HEK293 (cell line): ENCODE measurements at regions not wholly inside any gene's neighbourhood (a gene's known extent, or its start where the extent isn't known, plus 50 kb on each side); places are given as distances from the start of the nearest gene placed in this dataset.
"Not testable (repeated sequence)": the region's sequence is repeated elsewhere in the genome, so short reads cannot be mapped to it uniquely, and the experiment has no call there.

ENCODE experiments used
- CTCF ChIA-PET: fragments of 350-600 bp; formaldehyde crosslinking; extraction: SDS; loops from one replicate; lab custom pipeline; 2021; ENCODE audit warnings: antibody characterized with exemption; lab: Yijun Ruan, JAX
- POLR2A ChIA-PET: fragments of 300-600 bp; formaldehyde crosslinking; extraction: SDS; loops from one replicate; lab custom pipeline; 2020; ENCODE audit warnings: antibody characterized with exemption, inconsistent platforms; lab: Yijun Ruan, JAX
- H3K27ac ChIP-seq: fragments of 200-500 bp; sonication (Bioruptor generic); 2 replicates; pipeline ENCODE4 v1.5.1; 2014; ENCODE audit warnings: low read depth, low read length, control low read depth, inconsistent platforms; ENCODE audit errors: extremely low read depth
- H3K36me3 ChIP-seq, 2 experiments: fragments of 200-500 bp in 1 of 2; sonication (Bioruptor generic) in 1 of 2; 1 replicate in 1 of 2; 2 replicates in 1 of 2; pipeline ENCODE4 v1.5.1; 2014 to 2017; ENCODE audit warnings: inconsistent platforms in 2 of 2, low read length in 2 of 2; ENCODE audit not compliant: control insufficient read depth in 2 of 2, insufficient read depth in 1 of 2
- H3K4me1 ChIP-seq: fragments of 200-500 bp; sonication (Bioruptor generic); 2 replicates; pipeline ENCODE4 v1.5.1; 2014; ENCODE audit warnings: mild to moderate bottlenecking, low read length, inconsistent platforms; ENCODE audit not compliant: control insufficient read depth, insufficient read depth
- H3K4me3 ChIP-seq: 2 replicates; pipeline ENCODE4 v1.5.1; 2011; ENCODE audit warnings: low read depth, mild to moderate bottlenecking, control low read depth, low read length, moderate library complexity
- H3K9me3 ChIP-seq: fragments of 200-500 bp; sonication (Bioruptor generic); 2 replicates; pipeline ENCODE4 v1.5.1; 2014; ENCODE audit warnings: low read depth, low read length, inconsistent platforms; ENCODE audit not compliant: control insufficient read depth, insufficient read depth
- GLIS1 ChIP-seq: fragments of 450-650 bp; formaldehyde crosslinking; IDR thresholded peaks from 2 replicates; pipeline ENCODE4 v1.5.1; 2016; ENCODE audit warnings: missing biosample characterization, missing genetic modification characterization
- ZFP41 ChIP-seq: fragments of 450-650 bp; formaldehyde crosslinking; IDR thresholded peaks from 2 replicates; pipeline ENCODE4 v1.5.1; 2016; ENCODE audit warnings: missing biosample characterization, missing genetic modification characterization, borderline replicate concordance
- ZNF19 ChIP-seq: fragments of 450-650 bp; formaldehyde crosslinking; IDR thresholded peaks from 2 replicates; pipeline ENCODE4; 2016; ENCODE audit warnings: missing biosample characterization, missing genetic modification characterization, low read depth
- ZNF266 ChIP-seq: fragments of 450-650 bp; formaldehyde crosslinking; IDR thresholded peaks from 2 replicates; pipeline ENCODE4 v1.5.1; 2016; ENCODE audit warnings: missing biosample characterization, missing genetic modification characterization, low read depth
- ZNF571 ChIP-seq: fragments of 450-650 bp; formaldehyde crosslinking; IDR thresholded peaks from 2 replicates; pipeline ENCODE4 v1.5.0; 2017; ENCODE audit warnings: missing biosample characterization, missing genetic modification characterization
- ZNF670 ChIP-seq: fragments of 450-650 bp; formaldehyde crosslinking; IDR thresholded peaks from 2 replicates; pipeline ENCODE4 v1.5.1; 2016; ENCODE audit warnings: missing biosample characterization, missing genetic modification characterization, low read depth
- TF ChIP-seq, protein P1 (sequence below): fragments of 450-650 bp; formaldehyde crosslinking; IDR thresholded peaks from 2 replicates; pipeline ENCODE4 v1.5.1; 2016; ENCODE audit warnings: missing biosample characterization, missing genetic modification characterization
- TF ChIP-seq, protein P2 (sequence below): fragments of 450-650 bp; formaldehyde crosslinking; IDR thresholded peaks from 2 replicates; pipeline ENCODE4 v1.5.1; 2016; ENCODE audit warnings: missing biosample characterization, missing genetic modification characterization
- TF ChIP-seq, protein P3 (sequence below): fragments of 450-650 bp; formaldehyde crosslinking; IDR thresholded peaks from 2 replicates; pipeline ENCODE4 v1.5.1; 2016; ENCODE audit warnings: missing biosample characterization, missing genetic modification characterization, low read depth
- TF ChIP-seq, protein P4 (sequence below): fragments of 450-650 bp; formaldehyde crosslinking; IDR thresholded peaks from 2 replicates; pipeline ENCODE4 v1.5.1; 2016; ENCODE audit warnings: missing biosample characterization, missing genetic modification characterization

DNA sequence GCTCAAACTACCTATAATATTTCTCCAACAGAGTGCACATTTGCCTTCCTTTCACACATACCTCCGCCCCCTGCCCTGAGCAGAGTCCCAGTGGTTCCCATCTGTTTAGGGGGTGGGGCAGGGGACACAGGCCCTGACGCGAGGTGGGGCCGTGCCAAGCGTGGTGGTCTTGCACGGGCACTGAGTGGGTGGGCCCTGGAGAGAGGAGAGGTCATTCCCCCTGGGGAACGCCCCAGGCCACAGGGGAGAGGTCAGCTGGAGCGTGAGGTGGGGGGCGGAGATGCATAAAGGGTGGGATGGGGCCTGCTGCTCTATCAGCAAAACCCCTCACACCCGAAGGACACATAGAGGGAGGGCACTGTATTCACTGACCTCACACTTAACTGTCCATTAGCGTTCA lies 441.9 kb downstream of the TMEM121 start (continued):
- no peak for TF ChIP-seq ZNF19
- TF ChIP-seq, protein P1, sequence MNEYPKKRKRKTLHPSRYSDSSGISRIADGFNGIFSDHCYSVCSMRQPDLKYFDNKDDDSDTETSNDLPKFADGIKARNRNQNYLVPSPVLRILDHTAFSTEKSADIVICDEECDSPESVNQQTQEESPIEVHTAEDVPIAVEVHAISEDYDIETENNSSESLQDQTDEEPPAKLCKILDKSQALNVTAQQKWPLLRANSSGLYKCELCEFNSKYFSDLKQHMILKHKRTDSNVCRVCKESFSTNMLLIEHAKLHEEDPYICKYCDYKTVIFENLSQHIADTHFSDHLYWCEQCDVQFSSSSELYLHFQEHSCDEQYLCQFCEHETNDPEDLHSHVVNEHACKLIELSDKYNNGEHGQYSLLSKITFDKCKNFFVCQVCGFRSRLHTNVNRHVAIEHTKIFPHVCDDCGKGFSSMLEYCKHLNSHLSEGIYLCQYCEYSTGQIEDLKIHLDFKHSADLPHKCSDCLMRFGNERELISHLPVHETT (tag by site-specific recombination): no peak

DNA sequence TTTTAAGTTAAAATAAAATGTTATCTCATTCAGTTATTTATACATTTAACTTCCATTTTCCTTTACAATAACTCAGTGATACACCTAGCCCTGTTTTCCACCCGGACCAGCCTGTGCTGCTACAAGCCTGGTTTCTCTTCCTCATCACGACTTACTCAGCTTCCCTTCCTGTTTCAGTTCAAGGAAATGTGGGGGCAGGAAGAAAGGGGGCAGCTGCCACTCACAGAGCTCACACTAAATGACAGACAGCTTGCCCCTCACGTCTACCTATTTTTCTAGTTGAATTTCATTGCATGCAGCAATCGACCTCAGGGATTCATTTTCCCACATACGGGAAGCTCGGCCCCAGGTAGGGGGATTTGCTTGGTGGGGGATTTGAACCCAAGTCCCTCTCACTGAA lies 442.6 kb downstream of the TMEM121 start:
- CTCF ChIA-PET: interaction anchor here (0.7 to 0.8 kb wide), 2 partner anchors 17 to 314 kb away, joined by 3 read pairs; no protein-coding TSS in a partner anchor
- H3K27ac ChIP-seq, POLR2A ChIA-PET, H3K9me3 ChIP-seq, H3K36me3 ChIP-seq, H3K4me3 ChIP-seq, H3K4me1 ChIP-seq: not testable (repeated sequence)

DNA sequence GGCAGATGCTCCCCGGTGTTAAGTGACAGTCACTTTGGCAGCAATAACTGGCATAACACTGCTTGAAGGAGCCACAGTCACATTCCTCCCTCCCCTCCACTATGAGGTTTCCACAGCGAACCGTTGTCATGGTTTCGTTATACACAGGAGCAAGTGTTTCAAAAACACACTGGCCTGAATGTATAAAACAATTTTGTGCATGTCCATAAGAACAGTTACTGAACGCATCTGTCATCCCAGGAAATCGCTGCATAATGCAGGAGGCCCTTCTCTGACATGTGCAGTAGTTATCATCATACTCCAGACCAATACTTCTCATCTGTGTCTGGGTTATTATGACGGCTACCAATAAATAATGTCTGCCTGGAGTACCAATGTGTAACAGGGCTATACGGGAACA lies 444.4 kb downstream of the TMEM121 start:
- H3K4me3 ChIP-seq, H3K9me3 ChIP-seq, H3K36me3 ChIP-seq, POLR2A ChIA-PET, H3K27ac ChIP-seq, CTCF ChIA-PET, H3K4me1 ChIP-seq: not testable (repeated sequence)

DNA sequence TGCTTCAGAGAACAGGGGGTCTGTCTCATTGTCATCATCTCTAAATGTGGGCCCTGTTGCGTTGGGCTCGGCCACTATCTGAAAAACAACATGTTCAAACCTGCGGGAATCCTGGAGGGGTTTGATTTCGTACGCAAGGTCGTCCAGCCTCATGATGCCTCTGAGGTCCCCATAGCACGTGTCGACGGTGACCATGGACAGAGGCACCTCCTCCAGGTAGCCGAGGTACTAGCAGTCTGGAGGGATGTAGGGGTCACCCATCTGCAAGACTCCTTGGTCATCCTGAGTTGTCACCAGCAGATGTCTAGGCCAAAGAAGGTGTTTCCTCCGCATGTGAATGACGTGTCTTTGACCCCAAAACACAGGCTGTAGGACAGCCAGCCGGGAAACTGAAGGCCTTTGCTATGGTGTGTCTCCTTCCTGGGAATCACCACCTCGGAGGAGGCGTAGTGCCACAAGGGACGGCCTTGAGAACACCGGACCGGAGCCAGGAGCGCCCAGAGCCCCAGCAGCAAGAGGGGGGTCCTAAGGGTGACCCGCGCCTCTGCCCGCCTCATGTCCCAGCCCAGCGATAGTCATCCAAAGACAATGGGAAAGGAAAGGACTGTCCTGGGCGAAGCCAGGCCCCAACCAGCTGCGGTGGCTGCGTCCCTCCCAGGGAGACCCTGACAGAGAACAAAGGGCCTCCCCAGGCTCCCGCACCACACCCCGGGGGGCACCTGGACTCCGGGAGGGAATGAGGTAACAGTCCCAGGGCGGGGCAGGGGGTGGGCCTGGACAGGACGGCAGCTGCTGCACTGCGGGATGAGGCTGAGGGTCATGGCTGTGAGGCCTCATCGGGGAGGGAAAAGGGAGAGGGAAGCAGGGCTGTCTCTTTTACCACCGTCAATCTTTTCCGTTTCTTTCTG lies 445.5 kb downstream of the TMEM121 start:
- Histone ChIP-seq H3K4me3 (no peak overlapping the region), H3K9me3 (no peaks in the 10 kb centered on the region), H3K4me1 (no peaks in the 10 kb centered on the region), H3K27ac (no peak overlapping the region), H3K36me3 (no peaks in the 10 kb centered on the region)
- ChIA-PET CTCF (no interaction called here), POLR2A (no interaction called here)
- TF ChIP-seq ZNF266: no peak
- TF ChIP-seq ZNF670 (tag by site-specific recombination): no peak
- TF ChIP-seq, protein P2, sequence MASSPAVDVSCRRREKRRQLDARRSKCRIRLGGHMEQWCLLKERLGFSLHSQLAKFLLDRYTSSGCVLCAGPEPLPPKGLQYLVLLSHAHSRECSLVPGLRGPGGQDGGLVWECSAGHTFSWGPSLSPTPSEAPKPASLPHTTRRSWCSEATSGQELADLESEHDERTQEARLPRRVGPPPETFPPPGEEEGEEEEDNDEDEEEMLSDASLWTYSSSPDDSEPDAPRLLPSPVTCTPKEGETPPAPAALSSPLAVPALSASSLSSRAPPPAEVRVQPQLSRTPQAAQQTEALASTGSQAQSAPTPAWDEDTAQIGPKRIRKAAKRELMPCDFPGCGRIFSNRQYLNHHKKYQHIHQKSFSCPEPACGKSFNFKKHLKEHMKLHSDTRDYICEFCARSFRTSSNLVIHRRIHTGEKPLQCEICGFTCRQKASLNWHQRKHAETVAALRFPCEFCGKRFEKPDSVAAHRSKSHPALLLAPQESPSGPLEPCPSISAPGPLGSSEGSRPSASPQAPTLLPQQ (tag by site-specific recombination): no peak
- TF ChIP-seq ZFP41 (tag by site-specific recombination): no peak
- TF ChIP-seq, protein P3, sequence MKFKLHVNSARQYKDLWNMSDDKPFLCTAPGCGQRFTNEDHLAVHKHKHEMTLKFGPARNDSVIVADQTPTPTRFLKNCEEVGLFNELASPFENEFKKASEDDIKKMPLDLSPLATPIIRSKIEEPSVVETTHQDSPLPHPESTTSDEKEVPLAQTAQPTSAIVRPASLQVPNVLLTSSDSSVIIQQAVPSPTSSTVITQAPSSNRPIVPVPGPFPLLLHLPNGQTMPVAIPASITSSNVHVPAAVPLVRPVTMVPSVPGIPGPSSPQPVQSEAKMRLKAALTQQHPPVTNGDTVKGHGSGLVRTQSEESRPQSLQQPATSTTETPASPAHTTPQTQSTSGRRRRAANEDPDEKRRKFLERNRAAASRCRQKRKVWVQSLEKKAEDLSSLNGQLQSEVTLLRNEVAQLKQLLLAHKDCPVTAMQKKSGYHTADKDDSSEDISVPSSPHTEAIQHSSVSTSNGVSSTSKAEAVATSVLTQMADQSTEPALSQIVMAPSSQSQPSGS: no peak
- peak; percentile 87 for TF ChIP-seq GLIS1 (tag by site-specific recombination)
- no peak for TF ChIP-seq ZNF571 (tag by site-specific recombination)
- TF ChIP-seq, protein P4, sequence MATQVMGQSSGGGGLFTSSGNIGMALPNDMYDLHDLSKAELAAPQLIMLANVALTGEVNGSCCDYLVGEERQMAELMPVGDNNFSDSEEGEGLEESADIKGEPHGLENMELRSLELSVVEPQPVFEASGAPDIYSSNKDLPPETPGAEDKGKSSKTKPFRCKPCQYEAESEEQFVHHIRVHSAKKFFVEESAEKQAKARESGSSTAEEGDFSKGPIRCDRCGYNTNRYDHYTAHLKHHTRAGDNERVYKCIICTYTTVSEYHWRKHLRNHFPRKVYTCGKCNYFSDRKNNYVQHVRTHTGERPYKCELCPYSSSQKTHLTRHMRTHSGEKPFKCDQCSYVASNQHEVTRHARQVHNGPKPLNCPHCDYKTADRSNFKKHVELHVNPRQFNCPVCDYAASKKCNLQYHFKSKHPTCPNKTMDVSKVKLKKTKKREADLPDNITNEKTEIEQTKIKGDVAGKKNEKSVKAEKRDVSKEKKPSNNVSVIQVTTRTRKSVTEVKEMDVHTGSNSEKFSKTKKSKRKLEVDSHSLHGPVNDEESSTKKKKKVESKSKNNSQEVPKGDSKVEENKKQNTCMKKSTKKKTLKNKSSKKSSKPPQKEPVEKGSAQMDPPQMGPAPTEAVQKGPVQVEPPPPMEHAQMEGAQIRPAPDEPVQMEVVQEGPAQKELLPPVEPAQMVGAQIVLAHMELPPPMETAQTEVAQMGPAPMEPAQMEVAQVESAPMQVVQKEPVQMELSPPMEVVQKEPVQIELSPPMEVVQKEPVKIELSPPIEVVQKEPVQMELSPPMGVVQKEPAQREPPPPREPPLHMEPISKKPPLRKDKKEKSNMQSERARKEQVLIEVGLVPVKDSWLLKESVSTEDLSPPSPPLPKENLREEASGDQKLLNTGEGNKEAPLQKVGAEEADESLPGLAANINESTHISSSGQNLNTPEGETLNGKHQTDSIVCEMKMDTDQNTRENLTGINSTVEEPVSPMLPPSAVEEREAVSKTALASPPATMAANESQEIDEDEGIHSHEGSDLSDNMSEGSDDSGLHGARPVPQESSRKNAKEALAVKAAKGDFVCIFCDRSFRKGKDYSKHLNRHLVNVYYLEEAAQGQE (tag by site-specific recombination): peak; percentile 65; the same call in 1 of the 2 replicates
